ENCODE measurements at regions not wholly inside any gene's neighbourhood (a gene's known extent, or its start where the extent isn't known, plus 50 kb on each side); places are given as distances from the start of the nearest gene placed in this dataset.

DNA sequence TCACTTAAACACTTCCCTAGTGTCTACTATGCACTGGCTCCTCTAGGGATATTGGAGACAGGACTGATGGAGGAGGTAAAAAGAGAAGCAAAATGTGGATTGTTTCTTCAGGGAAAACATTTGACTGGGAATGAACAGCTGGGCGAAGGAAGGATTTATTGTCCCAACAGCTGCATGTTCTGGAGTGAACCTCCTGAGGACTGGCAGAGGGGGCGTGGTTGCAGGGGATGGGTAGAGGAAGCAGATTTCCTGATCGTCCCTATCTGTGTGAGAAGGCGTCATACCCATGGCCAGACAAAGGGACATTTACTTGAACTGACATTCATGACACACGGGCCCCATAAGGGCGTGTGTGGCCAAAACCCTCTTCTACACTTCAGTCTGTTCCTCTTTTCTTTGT is 321.5 kb downstream of the MAP2K4 start:
- TF ChIP-seq, protein P1, sequence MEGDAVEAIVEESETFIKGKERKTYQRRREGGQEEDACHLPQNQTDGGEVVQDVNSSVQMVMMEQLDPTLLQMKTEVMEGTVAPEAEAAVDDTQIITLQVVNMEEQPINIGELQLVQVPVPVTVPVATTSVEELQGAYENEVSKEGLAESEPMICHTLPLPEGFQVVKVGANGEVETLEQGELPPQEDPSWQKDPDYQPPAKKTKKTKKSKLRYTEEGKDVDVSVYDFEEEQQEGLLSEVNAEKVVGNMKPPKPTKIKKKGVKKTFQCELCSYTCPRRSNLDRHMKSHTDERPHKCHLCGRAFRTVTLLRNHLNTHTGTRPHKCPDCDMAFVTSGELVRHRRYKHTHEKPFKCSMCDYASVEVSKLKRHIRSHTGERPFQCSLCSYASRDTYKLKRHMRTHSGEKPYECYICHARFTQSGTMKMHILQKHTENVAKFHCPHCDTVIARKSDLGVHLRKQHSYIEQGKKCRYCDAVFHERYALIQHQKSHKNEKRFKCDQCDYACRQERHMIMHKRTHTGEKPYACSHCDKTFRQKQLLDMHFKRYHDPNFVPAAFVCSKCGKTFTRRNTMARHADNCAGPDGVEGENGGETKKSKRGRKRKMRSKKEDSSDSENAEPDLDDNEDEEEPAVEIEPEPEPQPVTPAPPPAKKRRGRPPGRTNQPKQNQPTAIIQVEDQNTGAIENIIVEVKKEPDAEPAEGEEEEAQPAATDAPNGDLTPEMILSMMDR (conservative IDR thresholded peaks at IDR 0.05; ENCODE audit: low read depth, low read length), result no peak
- no peak for TF ChIP-seq EZH2 (IDR thresholded peaks at IDR 0.05; ENCODE audit: borderline replicate concordance, low read depth, low read length, poor library complexity, severe bottlenecking)
